Esophagus squamous epithelium (tissue), 4 donors: ENCODE measurements at regions not wholly inside any gene's neighbourhood (a gene's known extent, or its start where the extent isn't known, plus 50 kb on each side); places are given as distances from the start of the nearest gene placed in this dataset.

Experiments used
- CTCF ChIP-seq, 6 experiments: fragments of 450-650 bp in 4 of 6; fragments of 200-600 bp in 2 of 6; sonication (generic) in 2 of 6; IDR thresholded peaks; one replicate each; pipeline ENCODE4 v1.5.1; 2016 to 2019; ENCODE audit warnings: antibody characterized with exemption in 6 of 6, mild to moderate bottlenecking in 4 of 6, moderate library complexity in 4 of 6
- POLR2A ChIP-seq, 4 donors: fragments of 450-650 bp; IDR thresholded peaks; one replicate each; pipeline ENCODE4 v1.6.1; 2017; ENCODE audit warnings: antibody characterized with exemption in 4 of 4, mild to moderate bottlenecking in 4 of 4, moderate library complexity in 3 of 4

DNA sequence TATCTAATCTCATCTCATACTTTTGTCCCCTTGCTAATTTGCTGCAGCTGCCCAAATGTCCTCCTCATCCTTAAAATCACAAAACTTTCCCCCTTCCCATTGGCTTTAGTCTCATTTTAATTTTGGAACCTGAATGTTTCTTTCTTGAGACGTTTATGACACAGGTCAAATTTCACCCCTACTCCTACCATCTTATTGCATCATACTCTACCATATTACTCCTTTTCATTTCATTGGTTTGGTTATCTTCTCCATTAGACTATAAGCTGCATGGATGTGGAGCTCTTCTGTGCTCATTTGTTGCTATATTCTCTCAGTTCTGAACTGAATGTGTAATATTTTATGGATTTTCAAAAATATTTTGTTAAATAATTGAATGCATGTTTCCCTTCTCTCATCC lies 688.6 kb downstream of the CBLN4 start:
- TF ChIP-seq CTCF (IDR thresholded peaks at IDR 0.05) (no peak), POLR2A (IDR thresholded peaks at IDR 0.05) (no peak)
